ENCODE measurements at regions not wholly inside any gene's neighbourhood (a gene's known extent, or its start where the extent isn't known, plus 50 kb on each side); places are given as distances from the start of the nearest gene placed in this dataset.

GRCh38 chr9:86830356-86830755, 117.0 kb downstream of the GAS1 start:
- Histone ChIP-seq H3K36me3 (ENCODE audit: insufficient read depth, low read length) (no peaks in the 10 kb centered on the region), H4K20me1 (ENCODE audit: insufficient read depth) (no peaks in the 10 kb centered on the region), H3K9me3 (ENCODE audit: low read length) (no peaks in the 10 kb centered on the region), H3K79me2 (replicated peaks; ENCODE audit: insufficient read depth, low read length) (no peaks in the 10 kb centered on the region), H2AFZ (ENCODE audit: low read depth, low read length) (no peak overlapping the region), H3K9me2 (ENCODE audit: insufficient read depth, low read length) (no peaks in the 10 kb centered on the region), H3F3A (ENCODE audit: insufficient read depth, low read length, poor library complexity, severe bottlenecking) (no peaks in the 10 kb centered on the region), H3K4me3 (ENCODE audit: low read length) (no peak overlapping the region), H3K27me3 (ENCODE audit: insufficient read depth, low read depth, low read length) (no peaks in the 10 kb centered on the region), H3K4me2 (ENCODE audit: low read length) (no peak overlapping the region), H3K27ac (ENCODE audit: low read length) (no peak overlapping the region), H3K9ac (ENCODE audit: low read length) (no peak overlapping the region)
- no peak for TF ChIP-seq CTCF (IDR thresholded peaks at IDR 0.05; ENCODE audit: poor library complexity, severe bottlenecking)
- no peak for TF ChIP-seq RAD21 (conservative IDR thresholded peaks at IDR 0.05)
- TF ChIP-seq EP300 (conservative IDR thresholded peaks at IDR 0.05; ENCODE audit: poor library complexity, severe bottlenecking): no peak
- TF ChIP-seq TAF1 (IDR thresholded peaks at IDR 0.05; ENCODE audit: low read depth): no peak
- TF ChIP-seq MXI1 (conservative IDR thresholded peaks at IDR 0.05; ENCODE audit: poor library complexity, severe bottlenecking): no peak
- TF ChIP-seq POLR2AphosphoS5 (IDR thresholded peaks at IDR 0.05): no peak
- TF ChIP-seq REST (IDR thresholded peaks at IDR 0.05; ENCODE audit: borderline replicate concordance): no peak
- no peak for TF ChIP-seq SMC3 (conservative IDR thresholded peaks at IDR 0.05; ENCODE audit: poor library complexity)
- TF ChIP-seq EZH2 (IDR thresholded peaks at IDR 0.05; ENCODE audit: borderline replicate concordance, insufficient read depth, low read length, poor library complexity, severe bottlenecking): no peak

- no peaks in the 10 kb centered on the region for H3K9me2 ChIP-seq (ENCODE audit: insufficient read depth, low read length)
- H3K9ac ChIP-seq (ENCODE audit: low read length): no peak overlapping the region
- no peaks in the 10 kb centered on the region for H3K27me3 ChIP-seq (ENCODE audit: insufficient read depth, low read depth, low read length)
- TF ChIP-seq SMC3 (conservative IDR thresholded peaks at IDR 0.05; ENCODE audit: poor library complexity): no peak
- TF ChIP-seq MXI1 (conservative IDR thresholded peaks at IDR 0.05; ENCODE audit: poor library complexity, severe bottlenecking): no peak
- H2AFZ ChIP-seq (ENCODE audit: low read depth, low read length): no peak overlapping the region
- H3K79me2 ChIP-seq (replicated peaks; ENCODE audit: insufficient read depth, low read length): no peaks in the 10 kb centered on the region
- no peaks in the 10 kb centered on the region for H3K9me3 ChIP-seq (ENCODE audit: low read length)
- H3K36me3 ChIP-seq (ENCODE audit: insufficient read depth, low read length): no peaks in the 10 kb centered on the region
- no peak overlapping the region for H3K27ac ChIP-seq (ENCODE audit: low read length)
- no peaks in the 10 kb centered on the region for H4K20me1 ChIP-seq (ENCODE audit: insufficient read depth)
- no peak overlapping the region for H3K4me3 ChIP-seq (ENCODE audit: low read length)
- H3K4me2 ChIP-seq (ENCODE audit: low read length): no peak overlapping the region
- no peaks in the 10 kb centered on the region for H3F3A ChIP-seq (ENCODE audit: insufficient read depth, low read length, poor library complexity, severe bottlenecking)
These were observed 117.7 kb downstream of the GAS1 start for GRCh38 chr9:86829496-86830046.

Data from neural cell (in vitro differentiated cells).